Stimulated activated CD4-positive, alpha-beta T cell treated with anti-CD3 and anti-CD28 coated beads, Interleukin-15, amount 100 ng/mL, for 24 hours (primary cell): ENCODE measurements at regions not wholly inside any gene's neighbourhood (a gene's known extent, or its start where the extent isn't known, plus 50 kb on each side); places are given as distances from the start of the nearest gene placed in this dataset.
"Not testable (repeated sequence)": the region's sequence is repeated elsewhere in the genome, so short reads cannot be mapped to it uniquely, and the experiment has no call there.

Experiments used
- DNase-seq: peaks from one replicate; pipeline ENCODE4 v3.0.0-alpha.2; 2020

DNA sequence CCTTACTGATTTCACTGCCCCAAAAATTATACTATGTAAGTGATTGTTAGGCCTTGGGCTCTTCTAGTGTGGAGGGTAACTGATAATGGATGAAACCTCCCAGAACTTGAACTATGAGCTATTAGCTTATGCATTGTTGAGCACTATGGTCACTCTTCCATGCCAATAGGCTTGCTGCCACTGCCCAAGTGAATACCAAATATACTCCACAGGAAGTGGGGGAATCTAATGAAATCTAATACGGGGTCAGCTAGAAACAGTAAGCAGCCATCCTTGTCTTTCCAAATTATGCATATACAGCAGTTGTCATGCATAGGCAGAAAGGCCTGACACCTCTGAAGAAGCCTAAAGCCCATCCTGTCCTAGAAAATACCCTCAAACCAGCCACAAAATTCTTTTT is 198.7 kb upstream of the PTBP2 start:
- DNase-seq = no peak

DNA sequence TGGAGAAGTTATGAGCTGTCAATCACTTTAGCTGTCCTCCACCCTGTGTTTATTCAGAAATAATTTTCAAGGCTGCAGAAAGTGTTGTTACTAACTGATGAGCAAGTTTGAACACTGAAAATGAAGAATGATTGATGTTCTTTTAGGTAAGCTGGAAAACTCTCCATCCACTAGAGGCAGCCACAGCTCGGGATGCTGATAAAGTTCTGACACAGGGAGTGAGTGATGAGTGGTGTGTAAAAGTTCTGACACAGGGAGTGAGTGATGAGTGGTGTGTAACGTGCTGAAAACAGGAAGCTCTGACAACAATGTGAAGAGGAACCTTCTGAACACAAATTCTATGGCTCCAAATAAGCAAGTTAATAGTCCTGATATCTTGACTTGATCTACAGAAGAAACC is 197.5 kb upstream of the PTBP2 start:
- DNase-seq = no peak

DNA sequence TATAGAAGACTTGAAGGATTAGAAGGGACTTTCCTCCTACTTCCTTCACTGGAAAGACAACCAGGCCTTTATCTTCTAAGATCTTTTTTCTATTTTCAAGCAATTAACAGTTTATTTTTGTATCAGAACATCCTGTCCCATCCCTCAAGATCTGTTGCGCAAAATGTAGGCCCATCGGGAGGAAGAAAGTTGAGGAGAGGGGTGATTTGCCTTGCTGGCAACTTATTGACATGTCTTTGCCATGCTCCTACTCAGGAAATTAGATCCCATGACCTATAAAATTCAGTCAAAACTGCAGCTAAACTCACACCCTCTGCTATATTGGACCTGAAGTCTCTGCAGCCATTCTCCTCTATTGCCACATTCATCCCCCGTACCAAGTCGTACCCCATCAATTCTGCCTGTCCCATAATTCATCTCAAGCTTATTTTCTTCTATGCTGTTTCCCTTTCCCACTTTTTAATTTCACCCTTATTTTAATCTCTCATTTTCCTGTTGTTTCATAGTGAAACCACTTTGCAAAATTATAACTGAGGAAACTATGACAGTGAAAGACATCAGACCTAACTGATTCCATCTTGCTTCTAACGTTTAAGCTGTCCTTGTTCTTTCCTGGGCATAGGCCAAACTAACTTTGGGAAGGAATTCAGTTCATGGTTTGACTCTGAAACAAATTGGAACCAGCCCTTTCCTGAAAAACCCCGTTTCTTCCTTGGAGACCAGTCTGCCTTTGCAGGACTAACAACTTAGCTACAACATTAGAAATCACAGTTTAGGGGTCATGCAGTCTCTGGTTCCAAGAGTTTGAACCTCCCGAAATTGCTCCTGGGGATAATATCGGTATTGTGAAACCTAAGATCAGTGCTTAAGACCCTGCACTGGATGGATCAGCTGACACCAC is 195.7 kb upstream of the PTBP2 start:
- no peak for DNase-seq

DNA sequence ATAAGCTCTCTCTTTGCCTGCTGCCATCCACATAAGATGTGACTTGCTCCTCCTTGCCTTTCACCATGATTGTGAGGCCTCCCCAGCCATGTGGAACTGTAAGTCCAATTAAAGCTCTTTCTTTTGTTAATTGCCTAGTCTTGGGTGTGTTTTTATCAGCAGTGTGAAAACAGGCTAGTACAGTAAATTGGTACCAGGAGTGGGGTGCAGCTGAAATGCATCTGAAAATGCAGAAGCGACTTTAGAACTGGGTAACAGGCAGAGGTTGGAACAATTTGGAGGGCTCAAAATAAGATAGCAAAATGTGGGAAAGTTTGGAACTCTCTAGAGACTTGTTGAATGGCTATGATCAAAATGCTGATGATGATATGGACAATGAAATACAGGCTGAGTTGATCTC is 192.9 kb upstream of the PTBP2 start:
- DNase-seq = not testable (repeated sequence)

DNA sequence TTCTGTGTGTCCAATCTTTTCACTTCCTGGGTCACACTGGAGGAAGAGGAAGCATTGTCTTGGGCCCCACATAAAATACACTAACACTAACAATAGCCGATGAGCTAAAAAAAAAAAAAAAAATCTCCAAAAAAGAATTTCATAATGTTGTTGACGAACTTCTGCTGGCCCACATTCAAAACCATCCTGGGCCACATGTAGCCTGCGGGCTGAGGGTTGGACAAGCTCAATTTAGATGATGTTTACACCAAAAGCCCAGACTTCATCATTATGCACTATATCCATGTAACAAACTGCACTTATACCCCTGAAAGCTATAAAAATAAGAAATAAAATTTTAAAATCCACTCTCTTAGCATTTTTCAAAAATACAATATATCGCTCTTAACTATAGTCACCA is 187.8 kb upstream of the PTBP2 start:
- no peak for DNase-seq

DNA sequence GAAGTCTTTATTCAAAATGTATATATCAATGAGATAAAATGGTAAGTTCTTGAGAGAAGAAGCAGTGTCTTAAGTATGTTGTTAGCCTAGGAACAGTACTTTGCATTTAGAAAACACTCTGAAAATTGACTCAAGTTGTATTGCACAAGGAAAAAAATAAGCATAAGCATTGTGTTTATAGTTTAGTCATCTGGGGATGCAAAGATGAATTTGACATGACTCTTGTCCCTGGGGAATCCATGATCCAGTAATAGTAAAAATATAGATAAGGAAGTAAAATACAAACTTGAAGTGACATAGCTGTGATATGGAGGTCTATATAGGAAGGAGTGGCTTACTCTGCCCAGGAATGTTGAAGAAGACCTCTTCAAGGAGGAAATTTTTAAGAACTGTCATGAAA is 185.0 kb upstream of the PTBP2 start:
- DNase-seq = no peak

DNA sequence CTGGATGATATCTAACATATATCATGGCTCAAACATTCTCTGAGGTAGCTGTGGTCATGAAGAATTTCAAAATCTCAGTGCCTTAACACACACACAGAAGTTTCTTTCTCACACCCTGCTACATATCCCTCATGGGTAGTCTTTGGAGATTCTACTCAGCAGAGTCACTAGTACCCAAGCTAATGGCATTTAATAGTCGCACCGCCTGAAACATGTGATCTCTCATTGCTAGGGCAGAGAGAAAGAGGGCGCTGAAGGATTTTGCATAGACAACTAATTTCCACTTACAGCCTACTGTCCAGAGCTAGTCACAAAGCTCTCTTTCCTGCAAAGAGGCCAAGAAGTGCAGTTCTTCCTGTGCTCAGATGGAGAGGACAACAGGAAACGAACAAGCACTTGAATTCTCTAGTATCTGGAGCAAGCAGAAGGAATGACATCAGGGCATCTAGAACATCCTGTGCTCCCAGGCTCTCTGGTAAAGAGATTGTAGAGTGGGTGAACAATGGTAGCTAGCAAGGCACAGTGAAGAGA is 183.4 kb upstream of the PTBP2 start:
- DNase-seq = no peak

DNA sequence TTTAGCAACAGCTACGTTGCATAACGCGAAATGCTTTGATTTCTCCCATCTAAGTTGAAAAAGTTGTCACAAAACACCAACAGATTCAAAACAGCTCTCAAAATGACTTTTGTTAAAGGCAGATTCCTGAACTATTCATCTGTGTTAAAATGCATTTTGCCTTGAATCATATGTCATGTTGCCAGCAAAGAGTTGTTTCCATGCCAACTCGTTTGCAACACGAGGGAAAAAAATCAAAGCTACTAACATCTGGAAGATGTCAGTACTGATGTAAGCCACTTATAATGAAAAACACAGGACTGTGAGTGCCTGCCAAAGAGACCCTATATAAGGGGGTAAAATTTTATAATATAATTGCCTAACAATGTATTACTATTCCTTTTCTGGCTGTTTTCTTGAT is 182.7 kb upstream of the PTBP2 start:
- no peak for DNase-seq

DNA sequence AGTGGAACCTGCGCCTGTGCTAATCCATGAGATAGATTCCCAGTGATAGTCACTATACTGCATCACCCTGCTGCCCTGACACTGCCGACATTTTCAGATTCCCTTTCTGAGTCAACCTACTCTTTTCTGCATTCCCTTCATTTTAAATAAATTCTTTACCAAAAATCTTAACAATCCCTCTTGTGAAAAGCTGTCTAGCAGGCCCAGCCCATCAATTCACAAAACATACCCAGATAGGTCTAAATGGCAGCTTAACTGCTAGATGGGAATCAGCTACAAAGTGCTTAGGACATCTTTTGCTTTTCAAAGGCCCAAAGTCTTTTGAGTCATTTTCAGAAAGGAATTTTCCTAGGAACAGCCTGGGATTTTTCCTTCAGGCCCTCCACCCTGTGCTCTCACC is 180.1 kb upstream of the PTBP2 start:
- DNase-seq = no peak

DNA sequence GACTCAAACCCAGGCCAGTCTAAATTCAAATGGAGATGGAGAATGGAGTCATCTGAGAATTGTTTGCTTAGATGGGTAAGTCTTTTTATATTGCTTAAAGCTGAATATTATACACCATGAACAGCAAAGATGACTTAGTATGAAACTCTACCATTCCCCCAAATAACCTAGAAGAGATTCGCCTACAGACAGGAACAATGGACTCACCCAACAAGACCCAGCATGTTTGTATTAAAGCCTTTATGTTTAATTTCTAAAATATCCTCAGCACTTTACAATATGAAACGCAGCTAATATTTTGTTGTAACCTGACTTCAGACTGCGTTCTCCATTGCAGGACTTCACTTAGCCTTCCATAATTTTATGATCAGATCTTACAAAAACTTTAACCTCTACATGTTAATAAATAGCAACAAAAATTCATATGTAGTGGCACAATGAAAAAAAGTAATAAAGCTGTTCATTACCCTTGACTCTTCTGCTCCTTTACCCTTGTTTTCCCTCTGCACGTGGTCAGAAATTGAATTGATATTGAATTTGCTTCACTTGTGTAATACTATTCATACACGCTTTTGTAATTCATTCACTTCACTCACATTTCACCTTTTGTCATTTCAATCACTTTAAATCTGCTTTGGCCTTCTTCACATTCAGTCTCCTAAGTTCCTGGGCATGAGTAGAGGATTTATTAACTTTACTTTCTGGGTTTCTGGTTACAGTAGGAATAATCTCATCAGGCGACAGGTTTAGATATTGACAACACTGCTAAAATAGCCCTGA is 177.3 kb upstream of the PTBP2 start:
- DNase-seq = no peak

DNA sequence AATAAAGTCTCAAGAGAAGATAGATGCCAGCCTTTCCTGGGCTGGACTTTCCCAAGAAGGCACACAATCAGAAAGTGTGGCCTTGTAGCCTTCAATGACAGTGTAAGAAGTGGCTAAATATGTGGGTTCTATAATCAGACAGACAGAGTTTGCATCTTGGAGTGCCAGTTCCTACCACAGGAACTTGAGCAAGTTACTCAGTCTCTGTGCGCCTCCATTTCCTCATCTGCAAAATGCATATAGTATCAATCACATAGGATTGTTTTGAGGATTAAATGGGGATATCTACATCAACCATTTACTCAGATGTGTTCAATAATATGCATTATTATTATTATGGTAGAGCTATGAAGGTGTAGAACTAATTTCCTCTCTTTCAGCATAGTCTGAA is 176.8 kb upstream of the PTBP2 start:
- DNase-seq = no peak

DNA sequence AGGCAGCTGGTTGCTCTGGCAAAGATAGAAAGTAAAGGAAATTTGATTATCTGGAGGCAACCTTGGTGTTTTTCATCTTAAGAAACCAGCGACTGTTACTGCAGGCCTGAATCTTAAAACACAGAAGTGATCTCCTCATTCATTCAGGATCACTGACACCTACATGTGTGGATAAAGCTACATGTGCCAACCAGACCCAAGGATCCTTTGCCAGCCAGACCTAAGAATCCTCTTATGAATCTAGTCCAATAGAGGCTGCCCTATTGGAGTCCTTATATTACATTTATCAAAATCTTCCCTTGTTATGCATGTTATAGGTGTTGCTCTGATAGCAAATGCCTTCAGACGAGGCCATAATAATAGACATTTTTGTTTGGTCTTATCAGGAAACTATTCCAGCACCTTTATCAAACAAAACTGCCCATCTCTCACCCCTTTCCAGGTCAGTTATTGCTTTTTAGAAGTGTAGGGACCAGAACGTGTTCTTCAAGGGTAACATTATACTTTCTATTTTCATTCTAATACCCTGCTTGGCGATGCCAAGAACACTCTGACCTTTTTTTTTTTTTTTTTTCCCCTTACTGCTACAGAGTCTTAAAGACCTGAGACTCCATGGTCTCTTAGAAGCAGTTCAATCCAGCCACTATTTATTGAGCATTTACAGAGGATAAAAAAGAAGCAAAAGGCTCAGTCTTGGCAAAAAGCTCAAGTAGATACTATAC is 175.5 kb upstream of the PTBP2 start:
- no peak for DNase-seq

DNA sequence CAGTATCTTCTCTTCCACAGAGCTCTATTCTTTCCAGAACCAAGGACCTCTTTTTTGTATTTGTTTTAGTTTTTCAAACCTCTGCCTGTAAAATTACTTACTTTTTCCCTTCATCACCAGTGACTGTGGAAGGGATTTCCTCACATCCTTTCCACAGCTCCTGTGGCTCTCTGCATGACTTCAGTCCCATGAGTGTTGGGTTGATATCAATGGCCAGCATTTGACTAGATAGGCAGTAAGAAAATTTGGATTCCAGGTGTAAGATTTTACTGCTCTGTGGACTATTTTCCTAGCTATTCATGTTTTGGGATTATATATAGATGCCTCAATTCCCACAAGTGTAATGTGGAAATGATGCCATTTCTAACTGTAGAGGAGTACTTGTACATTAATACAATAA is 171.5 kb upstream of the PTBP2 start:
- no peak for DNase-seq

DNA sequence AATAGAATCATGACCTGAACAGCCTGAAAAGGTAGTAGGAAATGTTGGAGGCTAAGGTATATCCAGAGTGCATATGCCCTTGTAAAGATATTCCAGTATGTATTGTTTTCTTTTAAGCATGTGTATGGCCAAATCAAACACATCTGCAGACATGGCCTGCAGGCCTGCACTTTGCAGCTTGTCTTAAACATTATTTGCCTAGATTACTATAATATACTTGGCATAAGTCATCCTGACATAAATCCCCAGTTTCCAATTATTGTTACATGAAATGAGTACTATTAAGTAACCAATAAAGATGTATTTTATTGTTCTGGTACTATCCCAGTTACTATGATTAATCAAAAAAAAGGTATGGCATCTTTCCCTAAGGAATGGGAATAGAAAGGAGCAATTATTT is 169.1 kb upstream of the PTBP2 start:
- no peak for DNase-seq

DNA sequence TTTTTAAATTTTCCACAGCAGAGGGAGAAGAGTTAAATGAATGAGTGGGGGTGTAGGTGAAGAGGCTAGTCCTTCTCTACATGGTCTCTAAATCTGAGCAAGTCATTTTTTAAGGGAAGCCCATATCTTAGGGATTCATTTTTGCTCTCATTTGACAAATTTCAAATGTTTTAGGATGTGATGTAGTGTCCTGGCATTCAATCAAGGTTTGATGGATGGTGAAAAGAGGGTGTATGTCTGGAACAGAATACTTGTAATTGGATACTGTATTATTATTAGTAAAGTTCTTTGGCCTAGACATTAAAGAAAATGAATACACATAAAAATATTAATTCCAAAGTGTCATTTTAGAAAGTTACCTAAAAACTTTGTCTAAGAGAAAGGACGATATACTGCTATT is 167.8 kb upstream of the PTBP2 start:
- no peak for DNase-seq

DNA sequence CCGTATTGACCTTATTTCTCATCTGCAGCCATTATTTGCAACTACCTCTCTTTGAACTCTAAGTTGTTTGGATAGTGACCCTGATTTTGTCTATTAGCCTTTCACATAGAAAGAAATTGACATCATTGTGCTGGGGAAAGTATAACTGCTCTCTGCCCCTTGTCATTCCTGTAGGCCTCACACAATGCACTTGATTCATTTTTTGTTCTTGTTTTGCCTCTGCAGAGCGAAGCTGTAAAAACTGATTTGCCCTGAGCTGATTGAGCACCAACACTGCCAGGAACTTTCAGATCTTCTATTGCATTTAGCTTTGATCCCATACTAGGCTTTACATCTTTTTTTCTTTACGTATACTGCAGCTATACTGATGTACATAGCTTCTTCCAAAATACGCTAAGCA is 167.2 kb upstream of the PTBP2 start:
- no peak for DNase-seq

DNA sequence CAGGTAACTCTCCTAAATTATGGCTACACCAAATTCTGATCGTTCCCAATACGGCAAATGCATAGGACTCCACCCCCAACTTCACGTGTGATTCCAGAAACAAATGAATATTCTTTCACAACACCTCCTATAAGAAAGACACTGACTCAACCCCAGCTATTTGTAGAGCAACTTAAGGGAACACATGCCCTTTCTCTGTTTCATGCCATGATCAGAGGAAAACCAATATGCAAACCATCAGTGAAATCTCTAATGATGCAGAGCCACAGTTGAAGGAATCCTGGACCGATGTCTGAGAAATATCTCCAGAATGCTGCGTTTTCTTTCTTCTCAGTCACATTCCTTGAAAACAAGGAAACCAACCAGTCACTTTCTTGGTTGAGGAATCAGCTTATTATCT is 164.2 kb upstream of the PTBP2 start:
- no peak for DNase-seq

DNA sequence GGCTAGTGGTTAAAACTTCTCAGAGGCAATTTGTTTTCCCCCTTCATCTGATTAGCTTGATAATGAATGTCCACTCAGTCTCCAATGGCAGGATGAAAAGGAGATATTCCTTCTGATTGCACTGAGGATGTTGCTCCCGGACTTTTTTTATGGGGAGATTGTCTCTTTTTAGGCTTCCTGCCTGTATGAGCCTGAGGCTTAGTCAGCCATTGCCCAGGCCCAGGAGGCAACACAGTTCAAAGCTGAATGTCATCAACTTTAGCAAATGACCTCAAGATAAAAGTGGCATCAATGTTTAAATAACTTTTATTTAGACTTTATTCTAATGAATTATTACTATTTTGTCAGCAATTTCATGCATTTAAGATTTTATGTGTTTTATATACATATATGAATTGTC is 162.9 kb upstream of the PTBP2 start:
- no peak for DNase-seq

DNA sequence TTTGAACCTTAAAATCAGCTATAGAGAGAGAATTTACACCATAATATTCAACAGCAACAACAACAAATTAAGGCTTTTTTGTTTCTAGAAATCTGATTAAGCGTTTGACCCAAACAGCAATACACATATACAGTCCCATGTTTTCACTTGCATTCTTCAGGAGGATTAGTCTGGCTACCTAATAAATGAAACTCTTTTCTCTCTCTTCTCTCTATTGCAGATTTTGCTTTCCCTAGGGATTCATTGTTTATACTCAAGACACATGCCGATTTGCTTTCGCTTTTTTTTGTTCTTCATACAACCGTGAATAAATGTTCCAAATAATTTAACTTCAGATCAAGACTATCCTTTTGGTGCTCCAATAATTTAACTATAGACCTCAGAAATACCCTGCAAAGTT is 162.4 kb upstream of the PTBP2 start:
- DNase-seq = no peak

DNA sequence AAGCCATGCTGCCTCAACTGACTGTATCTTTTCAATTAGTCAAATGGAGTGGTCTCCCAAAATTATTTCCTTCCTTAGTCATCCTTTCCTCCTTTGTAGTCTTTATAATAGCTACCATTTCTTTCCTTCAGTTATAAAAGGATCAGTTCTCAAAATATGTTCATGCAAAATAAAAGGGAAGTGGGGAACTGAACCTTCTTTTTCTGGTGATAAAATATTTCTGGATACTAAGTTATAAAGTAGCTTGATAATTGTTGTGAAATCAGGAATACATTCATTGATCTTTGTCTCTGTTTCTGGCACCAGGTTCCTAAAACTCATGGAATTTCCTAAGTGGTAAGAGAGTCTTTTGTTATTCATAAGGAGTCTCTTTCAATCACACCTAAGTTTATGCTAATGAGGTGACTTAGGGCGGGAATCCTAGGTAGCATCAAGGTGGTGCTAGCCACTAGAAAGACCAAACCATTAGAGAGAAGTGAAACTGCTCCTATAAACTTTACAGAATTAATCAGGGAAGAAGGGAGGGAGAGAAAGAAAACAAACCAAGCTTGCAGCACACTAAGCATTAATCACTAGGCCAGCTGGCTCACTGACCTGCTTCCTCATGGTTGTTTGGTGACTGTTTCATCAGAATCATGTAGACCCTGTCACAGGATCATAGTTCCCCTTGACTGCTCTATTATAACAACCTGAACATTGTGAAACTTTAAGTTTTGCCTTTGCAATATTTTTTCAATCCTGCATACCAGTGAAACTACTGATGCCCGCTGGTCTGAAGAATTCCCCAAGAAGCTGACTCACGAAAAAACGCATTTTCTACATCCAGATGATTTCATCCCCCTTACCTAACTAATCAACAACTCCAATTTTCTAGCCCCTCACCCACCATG is 161.6 kb upstream of the PTBP2 start:
- no peak for DNase-seq

DNA sequence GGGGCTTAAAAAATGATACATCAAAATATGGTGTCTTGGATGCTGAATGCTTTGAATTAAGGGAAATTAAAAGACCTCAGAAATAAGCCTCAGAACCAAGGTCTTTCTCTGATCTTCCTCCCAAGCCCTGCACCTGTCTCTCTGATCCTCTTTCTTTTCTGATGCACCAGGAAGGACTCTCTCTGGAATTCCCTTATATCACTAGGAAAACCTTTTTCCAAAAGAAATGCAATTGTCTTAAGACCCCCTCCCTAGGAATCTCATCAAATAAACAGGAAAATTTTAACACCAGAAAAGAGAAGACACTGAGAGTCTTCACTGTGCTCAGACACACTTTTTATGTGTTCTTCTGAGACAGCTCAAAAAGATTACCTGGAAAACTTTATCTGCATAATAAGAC is 159.5 kb upstream of the PTBP2 start:
- no peak for DNase-seq

DNA sequence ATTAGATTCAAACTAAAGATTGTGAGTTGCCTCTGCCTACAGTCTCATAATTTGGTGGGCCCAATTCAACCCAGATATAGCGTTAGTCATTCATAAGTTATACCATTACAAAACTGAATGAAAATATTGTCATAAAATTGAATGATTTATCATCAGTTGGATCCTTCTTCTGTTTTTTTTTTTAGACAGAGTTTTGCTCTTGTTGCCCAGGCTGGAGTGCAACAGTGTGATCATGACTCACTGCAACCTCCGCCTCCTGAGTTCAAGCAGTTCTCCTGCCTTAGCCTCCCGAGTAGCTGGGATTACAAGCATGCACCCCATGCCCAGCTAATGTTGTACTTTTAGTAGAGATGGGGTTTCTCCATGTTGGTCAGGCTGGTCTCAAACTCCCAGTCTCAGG is 157.2 kb upstream of the PTBP2 start:
- not testable (repeated sequence) for DNase-seq
